Right lung (tissue), 2 donors: ENCODE measurements at regions not wholly inside any gene's neighbourhood (a gene's known extent, or its start where the extent isn't known, plus 50 kb on each side); places are given as distances from the start of the nearest gene placed in this dataset.

Experiments used
- DNase-seq, 2 donors: peaks; one replicate each; pipeline ENCODE4 v3.0.0-alpha.2; 2013

DNA sequence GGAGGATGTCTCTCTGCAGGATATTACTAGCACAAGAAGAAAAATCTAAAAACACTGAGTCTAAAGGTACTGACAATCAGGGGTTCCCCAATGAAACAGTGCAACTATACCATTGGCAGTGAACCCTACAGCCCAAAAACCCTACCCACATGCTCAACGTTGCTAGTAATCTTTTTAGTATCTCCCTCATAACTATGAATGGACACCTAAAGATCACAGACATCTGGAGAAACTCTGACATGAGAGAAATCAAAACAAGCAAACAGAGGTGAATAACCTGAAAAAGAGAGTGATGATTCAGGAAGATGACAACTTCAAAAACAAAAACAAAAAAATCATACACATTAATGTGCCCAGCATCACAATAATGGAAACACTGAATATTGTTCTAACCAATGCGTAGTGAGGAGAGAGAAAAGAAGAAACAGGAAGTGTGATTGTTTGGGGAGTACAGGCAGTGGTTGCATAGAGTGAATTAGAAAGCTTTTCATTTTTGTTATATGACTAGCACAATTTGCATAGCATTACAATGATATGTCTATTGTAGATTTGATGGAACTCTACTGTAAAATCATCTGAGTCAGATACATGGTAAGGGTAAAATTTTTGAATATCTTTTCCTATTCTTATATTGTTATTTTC, 78.9 kb upstream of the FMR1 start:
- no peak for DNase-seq

DNA sequence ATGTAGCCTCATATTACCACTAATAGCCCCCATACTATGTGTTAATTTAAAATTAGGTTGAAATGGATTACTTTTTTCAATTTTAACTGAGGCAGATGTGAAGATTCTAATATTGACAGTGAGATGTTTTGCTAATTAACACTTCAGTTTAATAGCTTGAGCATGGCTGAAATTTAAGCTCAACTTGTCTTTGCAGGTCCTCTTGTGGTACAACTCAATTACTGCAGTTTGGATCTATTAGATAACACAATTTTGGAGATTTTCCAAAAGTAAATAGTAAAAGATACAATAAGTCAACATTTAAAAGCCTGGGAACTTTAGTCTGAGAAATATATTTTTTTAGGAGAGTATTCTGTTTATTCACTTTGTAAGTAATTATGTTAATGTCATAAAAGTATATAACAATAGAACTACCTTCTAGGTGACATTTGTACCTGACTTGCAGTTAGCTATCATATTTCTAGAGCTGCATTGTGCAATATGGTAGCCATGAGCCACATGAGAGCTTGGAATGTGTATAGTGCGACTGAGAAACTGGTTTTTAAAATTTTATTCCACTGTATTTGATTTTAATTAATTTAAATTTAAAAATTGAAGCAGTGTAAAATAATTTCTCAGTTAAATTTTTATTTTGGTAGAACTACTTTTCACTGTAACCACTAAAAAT, 73.1 kb upstream of the FMR1 start:
- no peak for DNase-seq

DNA sequence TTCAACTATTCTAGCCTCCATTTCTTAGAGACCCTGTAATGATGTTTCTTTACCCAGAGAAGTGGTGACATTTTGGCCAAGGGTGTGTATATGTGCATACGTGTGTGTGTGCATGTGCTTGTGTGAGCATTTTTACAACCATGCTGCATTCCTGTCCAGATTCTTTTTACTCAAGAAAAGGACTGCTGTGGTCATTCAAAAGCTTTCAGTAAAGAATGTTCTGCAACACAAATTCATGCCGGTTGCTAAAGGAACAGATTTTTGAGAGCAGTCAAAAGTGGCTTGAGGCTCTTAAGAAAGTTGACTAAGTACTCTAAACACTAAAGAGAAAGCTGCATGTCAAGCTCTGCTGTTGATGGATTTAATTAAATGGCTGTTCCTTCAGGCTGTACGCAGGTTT, 65.0 kb upstream of the FMR1 start:
- peak in 1 of 2 donors; percentile 12 for DNase-seq

DNA sequence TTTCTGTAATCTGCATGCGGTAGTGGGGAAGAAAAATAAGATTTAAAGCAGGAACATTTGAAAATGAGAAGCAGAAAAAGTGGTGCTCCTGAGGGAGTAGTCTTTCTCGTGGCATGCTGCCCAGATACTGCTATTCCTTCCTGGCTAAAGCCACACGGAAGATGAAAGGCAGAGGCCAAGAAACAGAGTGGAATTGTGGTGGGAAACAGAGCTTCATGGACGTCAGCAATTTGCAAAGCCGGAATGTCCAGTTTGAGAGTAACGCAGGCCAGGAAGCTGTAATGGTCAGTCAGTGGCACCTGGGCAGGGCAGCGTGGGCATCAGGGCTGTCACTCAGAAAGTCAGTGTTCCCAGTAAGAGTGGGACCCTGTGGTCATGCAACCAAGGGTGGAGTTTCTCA, 63.7 kb upstream of the FMR1 start:
- DNase-seq: peak in 1 of 2 donors; percentile 2

DNA sequence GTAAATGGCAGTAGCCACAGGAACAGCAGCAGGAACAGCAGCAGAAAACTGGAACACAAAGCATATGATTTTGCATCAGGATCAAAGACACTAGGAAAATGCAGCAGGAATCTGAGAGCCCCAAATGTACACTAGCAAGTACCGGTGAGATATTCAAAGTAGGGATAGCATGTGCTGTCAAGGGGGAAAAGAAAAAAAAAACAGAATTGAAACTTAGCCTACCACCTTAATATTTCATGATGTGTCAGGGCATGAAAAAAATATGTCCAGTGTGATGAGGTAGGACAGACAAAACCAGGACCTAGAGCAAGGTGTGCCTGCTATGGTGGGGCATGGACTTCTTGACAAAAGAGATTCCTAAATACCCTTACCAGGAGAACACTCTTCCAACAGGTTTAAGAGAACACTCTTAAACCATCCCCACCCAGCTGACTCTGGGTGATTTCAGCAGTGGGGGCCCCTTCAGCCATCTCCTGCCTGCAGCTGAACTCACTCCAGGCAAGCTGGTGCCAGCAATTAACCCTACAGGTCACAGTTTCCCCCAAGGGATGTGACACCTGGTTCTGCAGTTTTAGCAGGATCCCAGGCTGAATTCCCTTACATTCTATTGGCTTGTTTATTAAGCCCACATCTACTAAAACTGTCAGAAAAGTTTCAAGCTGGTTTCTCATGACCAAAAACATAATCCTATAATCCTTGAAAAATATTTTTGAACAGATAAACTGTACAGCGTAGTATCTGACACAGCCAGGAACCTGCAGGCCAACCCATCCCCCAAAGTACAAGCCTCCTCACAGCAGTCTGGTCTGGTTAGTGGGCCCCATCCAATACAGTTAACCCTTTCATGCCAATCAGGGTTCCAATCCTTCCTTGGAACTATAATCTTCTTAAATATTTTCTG, 62.9 kb upstream of the FMR1 start:
- no peak for DNase-seq

GRCh38 chrX:147850875-147851274, 60.8 kb upstream of the FMR1 start:
- no peak for DNase-seq

DNA sequence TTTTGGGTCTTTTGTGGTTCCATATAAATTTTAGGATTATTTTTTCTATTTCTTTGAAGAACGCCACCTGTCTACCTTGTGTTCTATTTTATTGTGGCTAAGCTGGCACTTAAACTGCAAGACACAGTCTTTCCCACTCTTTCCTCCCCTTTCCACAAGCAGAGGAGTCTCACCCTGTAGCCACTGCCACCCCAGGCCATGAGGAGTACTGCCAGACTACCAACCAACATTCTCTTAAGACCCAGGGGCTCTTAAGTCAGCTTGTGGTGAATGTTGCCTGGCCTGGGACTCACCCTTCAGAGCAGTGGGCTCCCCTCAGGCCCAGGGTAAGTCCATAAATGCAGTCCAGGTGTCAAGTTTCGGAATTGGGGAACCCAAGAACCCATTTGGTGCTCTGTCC, 58.0 kb upstream of the FMR1 start:
- no peak for DNase-seq

- no peak for DNase-seq
These were observed 52.1 kb upstream of the FMR1 start for GRCh38 chrX:147859666-147860065.
